ENCODE measurements at regions not wholly inside any gene's neighbourhood (a gene's known extent, or its start where the extent isn't known, plus 50 kb on each side); places are given as distances from the start of the nearest gene placed in this dataset.

DNA sequence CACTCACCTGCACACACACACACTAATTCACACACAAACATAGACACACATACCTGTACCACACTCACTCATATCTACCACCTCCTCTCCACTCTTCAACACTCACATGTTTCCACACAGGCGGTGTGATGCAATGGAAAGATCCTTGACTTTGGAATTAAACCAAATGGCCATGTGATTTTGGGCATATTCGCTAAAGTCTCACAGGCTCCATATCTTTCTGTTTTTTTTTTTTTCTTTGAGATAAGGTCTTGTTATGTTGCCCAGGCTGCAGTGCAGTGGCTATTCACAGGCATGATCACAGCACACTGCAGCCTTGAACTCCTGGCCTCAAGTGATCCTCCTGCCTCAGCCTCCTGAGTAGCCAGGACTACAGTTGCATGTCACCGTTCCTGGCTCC is 91.1 kb upstream of the MEX3C start:
- Histone ChIP-seq H3K4me3 (no peak overlapping the region), H3K4me1 (no peaks in the 10 kb centered on the region), H3K27ac (no peak overlapping the region), H3K27me3 (no peaks in the 10 kb centered on the region), H3K9me3 (no peaks in the 10 kb centered on the region), H3K36me3 (no peaks in the 10 kb centered on the region)
- no peak for DNase-seq (ENCODE audit: extremely low spot score in 2 of 2)
- intact Hi-C loops (cut with DNase I): no loop called here
- TF ChIP-seq, protein P1, sequence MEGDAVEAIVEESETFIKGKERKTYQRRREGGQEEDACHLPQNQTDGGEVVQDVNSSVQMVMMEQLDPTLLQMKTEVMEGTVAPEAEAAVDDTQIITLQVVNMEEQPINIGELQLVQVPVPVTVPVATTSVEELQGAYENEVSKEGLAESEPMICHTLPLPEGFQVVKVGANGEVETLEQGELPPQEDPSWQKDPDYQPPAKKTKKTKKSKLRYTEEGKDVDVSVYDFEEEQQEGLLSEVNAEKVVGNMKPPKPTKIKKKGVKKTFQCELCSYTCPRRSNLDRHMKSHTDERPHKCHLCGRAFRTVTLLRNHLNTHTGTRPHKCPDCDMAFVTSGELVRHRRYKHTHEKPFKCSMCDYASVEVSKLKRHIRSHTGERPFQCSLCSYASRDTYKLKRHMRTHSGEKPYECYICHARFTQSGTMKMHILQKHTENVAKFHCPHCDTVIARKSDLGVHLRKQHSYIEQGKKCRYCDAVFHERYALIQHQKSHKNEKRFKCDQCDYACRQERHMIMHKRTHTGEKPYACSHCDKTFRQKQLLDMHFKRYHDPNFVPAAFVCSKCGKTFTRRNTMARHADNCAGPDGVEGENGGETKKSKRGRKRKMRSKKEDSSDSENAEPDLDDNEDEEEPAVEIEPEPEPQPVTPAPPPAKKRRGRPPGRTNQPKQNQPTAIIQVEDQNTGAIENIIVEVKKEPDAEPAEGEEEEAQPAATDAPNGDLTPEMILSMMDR (IDR thresholded peaks at IDR 0.05): no peak
- TF ChIP-seq POLR2A (IDR thresholded peaks at IDR 0.05): no peak
- TF ChIP-seq POLR2AphosphoS5 (IDR thresholded peaks at IDR 0.05; ENCODE audit: insufficient read depth in 1 of 2, low read depth in 1 of 2): no peak

DNA sequence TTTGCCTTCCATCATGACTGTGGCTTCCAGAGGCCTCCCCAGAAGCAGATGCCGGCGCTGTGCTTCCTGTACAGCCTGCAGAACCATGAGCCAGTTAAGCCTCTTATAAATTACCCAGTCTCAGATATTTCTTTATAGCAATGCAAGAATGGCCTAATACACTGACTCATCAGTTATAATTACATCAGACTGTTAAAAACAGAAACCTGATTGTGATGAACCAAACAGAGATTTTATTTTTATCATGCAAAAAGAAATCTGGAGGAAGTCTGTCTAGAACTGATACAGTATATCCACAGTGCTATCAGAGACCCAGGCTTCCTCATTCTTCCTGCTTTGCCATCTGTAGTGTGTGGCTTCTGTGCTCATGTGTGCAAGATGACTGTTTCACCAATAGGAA is 93.4 kb upstream of the MEX3C start:
- no peaks in the 10 kb centered on the region for H3K9me3 ChIP-seq
- no peaks in the 10 kb centered on the region for H3K27me3 ChIP-seq
- no peaks in the 10 kb centered on the region for H3K36me3 ChIP-seq
- H3K27ac ChIP-seq: no peak overlapping the region
- intact Hi-C loops (cut with DNase I): no loop called here
- H3K4me1 ChIP-seq: no peaks in the 10 kb centered on the region
- no peak overlapping the region for H3K4me3 ChIP-seq
- TF ChIP-seq, protein P1 (IDR thresholded peaks at IDR 0.05): no peak
- TF ChIP-seq POLR2AphosphoS5 (IDR thresholded peaks at IDR 0.05; ENCODE audit: insufficient read depth in 1 of 2, low read depth in 1 of 2) (no peak), POLR2A (IDR thresholded peaks at IDR 0.05) (no peak)
- no peak for DNase-seq (ENCODE audit: extremely low spot score in 2 of 2)

DNA sequence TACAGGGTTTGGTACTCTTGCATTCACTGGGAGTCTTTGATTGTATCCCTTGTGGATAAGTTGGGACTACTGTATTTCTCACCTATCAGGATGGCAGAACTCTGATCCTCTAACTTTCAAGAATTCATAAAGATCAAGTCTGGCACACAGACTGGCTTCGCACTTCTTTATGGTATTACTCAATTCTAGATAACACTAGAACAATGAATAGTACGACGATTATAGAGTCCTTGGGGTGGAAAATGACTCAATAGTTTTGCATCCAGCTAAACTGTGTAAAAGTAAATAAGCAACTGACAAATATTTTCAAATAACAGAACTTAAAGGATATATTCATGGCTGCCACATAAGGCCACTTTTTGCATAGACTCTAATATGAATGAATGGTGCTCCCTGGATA is 103.4 kb upstream of the MEX3C start:
- Histone ChIP-seq H3K9me3 (no peaks in the 10 kb centered on the region), H3K4me1 (no peaks in the 10 kb centered on the region), H3K27me3 (no peaks in the 10 kb centered on the region), H3K4me3 (no peak overlapping the region), H3K36me3 (no peaks in the 10 kb centered on the region), H3K27ac (no peak overlapping the region)
- intact Hi-C loops (cut with DNase I): no loop called here
- DNase-seq (ENCODE audit: extremely low spot score in 2 of 2): no peak
- TF ChIP-seq POLR2AphosphoS5 (IDR thresholded peaks at IDR 0.05; ENCODE audit: insufficient read depth in 1 of 2, low read depth in 1 of 2) (no peak), POLR2A (IDR thresholded peaks at IDR 0.05) (no peak)
- TF ChIP-seq, protein P1 (IDR thresholded peaks at IDR 0.05): no peak

DNA sequence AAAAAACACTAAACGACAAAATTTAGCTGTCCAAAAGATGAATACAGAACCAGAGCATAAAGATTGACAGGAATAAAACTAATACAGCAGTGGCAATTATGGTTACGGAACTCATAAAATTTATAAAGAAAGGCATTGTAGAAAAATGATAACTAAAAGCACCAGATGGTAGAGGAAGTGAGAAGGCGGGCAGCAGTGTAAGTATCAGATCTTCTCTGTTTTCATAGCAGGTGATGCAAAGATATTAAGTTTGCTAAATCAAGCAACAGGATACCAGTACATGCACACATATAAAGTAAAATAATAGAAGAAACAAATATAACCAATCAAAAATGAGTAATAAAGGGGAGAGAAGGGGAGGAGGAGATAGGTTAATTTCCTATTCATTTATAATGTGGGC is 103.9 kb upstream of the MEX3C start:
- Histone ChIP-seq H3K36me3 (no peaks in the 10 kb centered on the region), H3K4me1 (no peaks in the 10 kb centered on the region), H3K27ac (no peak overlapping the region), H3K9me3 (no peaks in the 10 kb centered on the region), H3K4me3 (no peak overlapping the region), H3K27me3 (no peaks in the 10 kb centered on the region)
- intact Hi-C loops (cut with DNase I): no loop called here
- no peak for DNase-seq (ENCODE audit: extremely low spot score in 2 of 2)
- TF ChIP-seq POLR2AphosphoS5 (IDR thresholded peaks at IDR 0.05; ENCODE audit: insufficient read depth in 1 of 2, low read depth in 1 of 2) (no peak), POLR2A (IDR thresholded peaks at IDR 0.05) (no peak)
- TF ChIP-seq, protein P1 (IDR thresholded peaks at IDR 0.05): no peak

DNA sequence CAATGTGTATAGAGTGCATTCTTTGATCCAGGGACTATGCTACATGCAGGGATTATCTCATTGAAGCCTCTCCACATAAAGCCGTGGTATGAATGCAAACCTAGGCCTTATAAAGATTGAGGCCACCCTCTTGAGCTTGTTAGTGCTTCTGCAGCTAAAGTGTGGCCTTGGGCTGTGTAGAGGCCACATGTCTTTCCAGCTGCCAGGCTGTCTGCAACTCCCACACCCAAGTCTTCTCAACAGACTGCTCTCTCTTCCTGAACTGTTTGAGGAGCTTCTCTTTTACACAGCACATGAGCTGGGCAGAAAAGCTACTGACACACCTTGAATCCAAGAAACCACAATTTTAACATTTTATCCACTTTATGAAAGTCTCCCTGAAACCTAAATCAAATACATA is 119.2 kb upstream of the MEX3C start:
- intact Hi-C loops (cut with DNase I): no loop called here
- Histone ChIP-seq H3K27me3 (no peaks in the 10 kb centered on the region), H3K4me1 (no peaks in the 10 kb centered on the region), H3K9me3 (no peaks in the 10 kb centered on the region), H3K4me3 (no peak overlapping the region), H3K27ac (no peak overlapping the region), H3K36me3 (no peaks in the 10 kb centered on the region)
- DNase-seq (ENCODE audit: extremely low spot score in 2 of 2): no peak
- TF ChIP-seq POLR2AphosphoS5 (IDR thresholded peaks at IDR 0.05; ENCODE audit: insufficient read depth in 1 of 2, low read depth in 1 of 2) (no peak), POLR2A (IDR thresholded peaks at IDR 0.05) (no peak)
- TF ChIP-seq, protein P1 (IDR thresholded peaks at IDR 0.05): no peak

Data from vagina (tissue), 2 donors.